ENCODE measurements at regions not wholly inside any gene's neighbourhood (a gene's known extent, or its start where the extent isn't known, plus 50 kb on each side); places are given as distances from the start of the nearest gene placed in this dataset.

GRCh38 chr1:34693081-34693480 lies 61.8 kb upstream of the GJB5 start:
- intact Hi-C loops (cut with micrococcal nuclease) = no loop called here
- Mint-ChIP-seq H3K4me3 (no peak overlapping the region), H3K36me3 (no peaks in the 10 kb centered on the region), H3K9me3 (peaks cover 0 to 4% (median 0%) of the 10 kb centered on the region in 7 donors), H3K4me1 (no peaks in the 10 kb centered on the region), H3K27ac (no peak overlapping the region), H3K27me3 (ENCODE audit: low read depth in 3 of 3) (peaks cover 1 to 3% (median 3%) of the 10 kb centered on the region in 3 donors)
- Histone ChIP-seq H3K79me2 (ENCODE audit: insufficient read depth, low read length) (no peaks in the 10 kb centered on the region), H3K27ac (ENCODE audit: low read depth in 1 of 2, low read length in 2 of 2) (no peak overlapping the region), H3K4me1 (ENCODE audit: control insufficient read depth in 1 of 2, insufficient read depth in 2 of 2, low read length in 2 of 2) (no peaks in the 10 kb centered on the region), H4K20me1 (ENCODE audit: insufficient read depth, low read length) (no peaks in the 10 kb centered on the region), H3K9ac (ENCODE audit: insufficient read depth, low read length, poor library complexity, severe bottlenecking) (no peak overlapping the region), H3K36me3 (replicated peaks in 1 of 2; ENCODE audit: control insufficient read depth in 1 of 2, insufficient read depth in 2 of 2, low read length in 2 of 2) (no peaks in the 10 kb centered on the region), H2AFZ (ENCODE audit: insufficient read depth, low read depth, low read length, poor library complexity, severe bottlenecking) (no peak overlapping the region), H3K27me3 (ENCODE audit: control insufficient read depth in 2 of 2, insufficient read depth in 2 of 2, low read length in 2 of 2) (no peaks in the 10 kb centered on the region), H3K4me2 (replicated peaks; ENCODE audit: extremely low read depth, low read length, poor library complexity, severe bottlenecking) (no peak overlapping the region), H3K9me3 (replicated peaks in 1 of 2; ENCODE audit: control insufficient read depth in 1 of 2, insufficient read depth in 1 of 2, low read length in 2 of 2) (no peaks in the 10 kb centered on the region), H3K4me3 (replicated peaks in 1 of 3; ENCODE audit: low read depth in 2 of 3, low read length in 3 of 3) (no peak overlapping the region)
- no peak for DNase-seq
- 94% methylated on average over 2 of the region's 2 CpGs for WGBS (ENCODE audit: insufficient coverage)
- TF ChIP-seq CTCF (IDR thresholded peaks at IDR 0.05) = no peak

DNA sequence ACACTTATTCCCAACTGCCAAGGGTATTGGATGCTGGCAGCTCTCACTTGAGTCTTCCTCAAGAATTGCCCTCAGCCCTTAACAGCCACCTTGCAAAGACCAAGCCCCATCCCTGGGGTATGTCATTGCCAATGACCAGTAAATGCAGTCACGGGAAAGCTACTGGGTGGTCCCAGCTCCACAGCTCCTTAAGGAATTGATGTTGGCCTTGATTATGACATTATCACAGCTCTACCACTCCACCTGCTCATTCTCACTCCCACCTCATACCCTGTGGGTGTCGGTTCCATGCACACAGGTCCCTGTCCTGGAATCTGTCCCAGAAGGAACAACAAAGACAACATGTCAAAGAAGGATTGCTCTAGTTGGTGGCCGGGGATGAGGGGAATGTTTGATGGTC lies 60.5 kb upstream of the GJB5 start:
- H3K9ac ChIP-seq (ENCODE audit: insufficient read depth, low read length, poor library complexity, severe bottlenecking) = no peak overlapping the region
- no peak for DNase-seq
- H3K79me2 ChIP-seq (ENCODE audit: insufficient read depth, low read length) = no peaks in the 10 kb centered on the region
- no peak overlapping the region for H2AFZ ChIP-seq (ENCODE audit: insufficient read depth, low read depth, low read length, poor library complexity, severe bottlenecking)
- no peak for TF ChIP-seq CTCF (IDR thresholded peaks at IDR 0.05)
- no peak overlapping the region for H3K4me3 ChIP-seq (replicated peaks in 1 of 3; ENCODE audit: low read depth in 2 of 3, low read length in 3 of 3)
- H3K27ac ChIP-seq (ENCODE audit: low read depth in 1 of 2, low read length in 2 of 2) = no peak overlapping the region
- Mint-ChIP-seq H3K36me3 (no peaks in the 10 kb centered on the region), H3K27ac (no peak overlapping the region), H3K9me3 (peaks cover 0 to 4% (median 0%) of the 10 kb centered on the region in 7 donors), H3K4me1 (no peaks in the 10 kb centered on the region), H3K27me3 (ENCODE audit: low read depth in 3 of 3) (peaks cover 1 to 3% (median 1%) of the 10 kb centered on the region in 3 donors), H3K4me3 (no peak overlapping the region)
- no peak overlapping the region for H3K4me2 ChIP-seq (replicated peaks; ENCODE audit: extremely low read depth, low read length, poor library complexity, severe bottlenecking)
- H3K36me3 ChIP-seq (replicated peaks in 1 of 2; ENCODE audit: control insufficient read depth in 1 of 2, insufficient read depth in 2 of 2, low read length in 2 of 2) = no peaks in the 10 kb centered on the region
- intact Hi-C loops (cut with micrococcal nuclease) = no loop called here
- WGBS (ENCODE audit: insufficient coverage) = no CpG with 5 or more reads among the region's 3 CpGs
- H3K4me1 ChIP-seq (ENCODE audit: control insufficient read depth in 1 of 2, insufficient read depth in 2 of 2, low read length in 2 of 2) = no peaks in the 10 kb centered on the region
- H4K20me1 ChIP-seq (ENCODE audit: insufficient read depth, low read length) = no peaks in the 10 kb centered on the region
- no peaks in the 10 kb centered on the region for H3K27me3 ChIP-seq (ENCODE audit: control insufficient read depth in 2 of 2, insufficient read depth in 2 of 2, low read length in 2 of 2)
- H3K9me3 ChIP-seq (replicated peaks in 1 of 2; ENCODE audit: control insufficient read depth in 1 of 2, insufficient read depth in 1 of 2, low read length in 2 of 2) = no peaks in the 10 kb centered on the region
